ENCODE measurements at regions not wholly inside any gene's neighbourhood (a gene's known extent, or its start where the extent isn't known, plus 50 kb on each side); places are given as distances from the start of the nearest gene placed in this dataset.

DNA sequence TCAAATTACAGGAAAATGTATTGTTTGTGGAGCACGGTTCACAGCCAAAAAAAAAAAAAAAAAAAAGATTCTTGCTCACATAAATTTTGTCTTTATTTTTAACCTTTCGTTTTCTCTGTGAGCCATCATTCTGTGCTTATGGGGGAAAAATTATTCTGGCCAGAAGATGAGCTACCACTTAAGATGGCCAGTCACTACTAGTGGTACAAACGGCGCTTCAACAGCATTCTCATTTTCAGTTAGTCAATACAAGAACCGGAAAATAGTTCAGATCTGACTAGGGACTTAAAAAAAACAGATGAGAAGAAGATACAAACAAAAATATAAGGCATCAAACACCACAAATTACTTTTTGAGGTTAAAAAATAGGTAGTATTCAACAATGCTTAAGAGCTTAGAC, 158.6 kb upstream of the CNTN5 start:
- TF ChIP-seq, protein P1, sequence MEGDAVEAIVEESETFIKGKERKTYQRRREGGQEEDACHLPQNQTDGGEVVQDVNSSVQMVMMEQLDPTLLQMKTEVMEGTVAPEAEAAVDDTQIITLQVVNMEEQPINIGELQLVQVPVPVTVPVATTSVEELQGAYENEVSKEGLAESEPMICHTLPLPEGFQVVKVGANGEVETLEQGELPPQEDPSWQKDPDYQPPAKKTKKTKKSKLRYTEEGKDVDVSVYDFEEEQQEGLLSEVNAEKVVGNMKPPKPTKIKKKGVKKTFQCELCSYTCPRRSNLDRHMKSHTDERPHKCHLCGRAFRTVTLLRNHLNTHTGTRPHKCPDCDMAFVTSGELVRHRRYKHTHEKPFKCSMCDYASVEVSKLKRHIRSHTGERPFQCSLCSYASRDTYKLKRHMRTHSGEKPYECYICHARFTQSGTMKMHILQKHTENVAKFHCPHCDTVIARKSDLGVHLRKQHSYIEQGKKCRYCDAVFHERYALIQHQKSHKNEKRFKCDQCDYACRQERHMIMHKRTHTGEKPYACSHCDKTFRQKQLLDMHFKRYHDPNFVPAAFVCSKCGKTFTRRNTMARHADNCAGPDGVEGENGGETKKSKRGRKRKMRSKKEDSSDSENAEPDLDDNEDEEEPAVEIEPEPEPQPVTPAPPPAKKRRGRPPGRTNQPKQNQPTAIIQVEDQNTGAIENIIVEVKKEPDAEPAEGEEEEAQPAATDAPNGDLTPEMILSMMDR (IDR thresholded peaks at IDR 0.05; ENCODE audit: low read length) = no peak
- TF ChIP-seq EZH2 (IDR thresholded peaks at IDR 0.05; ENCODE audit: borderline replicate concordance, low read length) = no peak
